ENCODE measurements at regions not wholly inside any gene's neighbourhood (a gene's known extent, or its start where the extent isn't known, plus 50 kb on each side); places are given as distances from the start of the nearest gene placed in this dataset.

DNA sequence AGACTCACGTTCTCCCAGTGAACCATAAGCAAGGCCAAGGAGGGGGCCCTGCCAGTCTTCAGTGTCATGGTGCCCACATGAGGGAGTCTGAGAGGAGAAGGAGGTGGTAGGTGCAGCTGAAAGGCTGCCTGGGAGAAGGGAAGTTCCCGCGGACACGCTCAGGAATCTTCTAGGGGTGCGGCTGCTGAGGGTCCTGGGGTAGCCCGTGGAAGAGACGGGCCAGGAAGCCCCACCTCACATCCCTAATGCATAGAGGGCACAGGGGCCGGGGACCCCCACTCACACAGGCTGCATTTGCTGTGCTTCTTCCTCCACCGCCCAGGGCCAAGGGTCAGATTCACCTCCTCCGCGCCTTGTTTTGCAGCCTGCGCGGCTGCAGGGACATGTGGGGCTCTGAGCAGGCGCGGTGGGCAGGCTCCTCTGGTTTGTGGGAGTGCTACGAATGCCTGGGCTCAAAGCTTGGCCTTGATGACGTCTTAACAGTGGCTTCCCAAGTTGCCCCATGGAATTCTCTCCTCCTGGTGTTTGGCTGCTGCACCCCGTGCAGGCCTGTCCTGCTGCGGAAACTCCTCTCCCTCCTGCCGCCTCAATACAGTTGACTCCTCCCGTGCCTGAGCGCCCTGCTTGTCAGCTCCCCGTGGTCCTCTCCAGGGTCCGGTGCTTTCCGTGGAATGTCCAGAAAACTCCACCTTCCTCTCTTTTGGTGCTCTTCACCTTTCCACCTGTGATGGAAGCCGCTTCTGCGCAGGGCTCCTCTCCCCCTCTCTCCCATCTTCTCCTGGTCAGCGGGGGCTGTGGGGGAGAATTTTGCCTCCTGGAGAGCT lies 95.7 kb downstream of the VAPA start:
- no peak overlapping the region for H3K9ac ChIP-seq (ENCODE audit: low read length)
- no peaks in the 10 kb centered on the region for H3K36me3 ChIP-seq (ENCODE audit: control insufficient read depth, insufficient read depth, low read length)
- no peaks in the 10 kb centered on the region for H3K27me3 ChIP-seq (ENCODE audit: control insufficient read depth, insufficient read depth, low read length)
- no peaks in the 10 kb centered on the region for H3K4me1 ChIP-seq (ENCODE audit: control insufficient read depth, insufficient read depth, low read length)
- no peak overlapping the region for H3K27ac ChIP-seq (ENCODE audit: low read depth, low read length)
- H3K4me3 ChIP-seq (ENCODE audit: low read depth, low read length), result no peak overlapping the region
- H3K9me3 ChIP-seq (ENCODE audit: control insufficient read depth, insufficient read depth, low read depth, low read length), result no peaks in the 10 kb centered on the region

DNA sequence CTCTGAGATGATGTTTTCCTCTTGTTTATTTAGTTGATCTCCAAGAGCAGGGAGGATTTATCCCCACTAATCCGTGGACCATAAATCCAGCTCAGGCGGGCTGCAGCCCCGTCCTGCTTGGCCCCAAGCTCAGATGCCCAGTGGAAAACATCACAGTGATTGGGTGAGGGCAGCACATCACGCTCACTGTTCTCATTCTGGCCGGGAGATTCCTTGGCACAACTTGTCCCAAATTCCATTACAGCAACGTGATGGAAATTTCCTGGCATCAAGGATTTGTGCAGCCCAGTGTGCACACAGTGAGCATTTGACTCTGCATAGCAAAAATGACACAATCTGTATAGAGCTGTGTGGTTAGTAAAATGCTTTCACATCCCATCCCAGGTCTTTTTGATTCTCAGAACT lies 96.8 kb downstream of the VAPA start:
- H3K9me3 ChIP-seq (ENCODE audit: control insufficient read depth, insufficient read depth, low read depth, low read length), result no peaks in the 10 kb centered on the region
- H3K36me3 ChIP-seq (ENCODE audit: control insufficient read depth, insufficient read depth, low read length), result no peaks in the 10 kb centered on the region
- no peak overlapping the region for H3K27ac ChIP-seq (ENCODE audit: low read depth, low read length)
- no peak overlapping the region for H3K4me3 ChIP-seq (ENCODE audit: low read depth, low read length)
- no peaks in the 10 kb centered on the region for H3K27me3 ChIP-seq (ENCODE audit: control insufficient read depth, insufficient read depth, low read length)
- no peaks in the 10 kb centered on the region for H3K4me1 ChIP-seq (ENCODE audit: control insufficient read depth, insufficient read depth, low read length)
- no peak overlapping the region for H3K9ac ChIP-seq (ENCODE audit: low read length)

DNA sequence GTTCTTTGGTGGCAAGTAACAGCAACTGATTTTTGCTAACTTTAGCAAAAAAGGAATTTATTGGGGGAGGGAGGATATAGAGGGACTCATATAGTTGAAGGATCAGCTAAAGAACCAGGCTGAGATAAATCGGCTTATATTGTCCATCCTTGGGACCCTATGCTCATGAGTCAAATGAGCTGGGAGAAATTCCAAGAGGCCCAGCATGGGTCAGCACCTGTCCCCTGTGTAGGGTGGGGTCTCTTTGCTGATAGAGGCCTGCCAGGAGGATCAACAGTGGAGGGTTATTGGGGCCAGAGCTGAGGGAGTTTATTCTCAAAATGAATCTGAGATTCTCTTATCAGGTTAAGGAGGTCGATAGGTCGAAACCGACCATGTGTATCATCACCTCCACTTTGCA lies 97.2 kb downstream of the VAPA start:
- Histone ChIP-seq H3K27ac (ENCODE audit: low read depth, low read length) (no peak overlapping the region), H3K4me3 (ENCODE audit: low read depth, low read length) (no peak overlapping the region), H3K36me3 (ENCODE audit: control insufficient read depth, insufficient read depth, low read length) (no peaks in the 10 kb centered on the region), H3K27me3 (ENCODE audit: control insufficient read depth, insufficient read depth, low read length) (no peaks in the 10 kb centered on the region), H3K9me3 (ENCODE audit: control insufficient read depth, insufficient read depth, low read depth, low read length) (no peaks in the 10 kb centered on the region), H3K4me1 (ENCODE audit: control insufficient read depth, insufficient read depth, low read length) (no peaks in the 10 kb centered on the region; the same call in 1 of the 2 replicates), H3K9ac (ENCODE audit: low read length) (no peak overlapping the region)

DNA sequence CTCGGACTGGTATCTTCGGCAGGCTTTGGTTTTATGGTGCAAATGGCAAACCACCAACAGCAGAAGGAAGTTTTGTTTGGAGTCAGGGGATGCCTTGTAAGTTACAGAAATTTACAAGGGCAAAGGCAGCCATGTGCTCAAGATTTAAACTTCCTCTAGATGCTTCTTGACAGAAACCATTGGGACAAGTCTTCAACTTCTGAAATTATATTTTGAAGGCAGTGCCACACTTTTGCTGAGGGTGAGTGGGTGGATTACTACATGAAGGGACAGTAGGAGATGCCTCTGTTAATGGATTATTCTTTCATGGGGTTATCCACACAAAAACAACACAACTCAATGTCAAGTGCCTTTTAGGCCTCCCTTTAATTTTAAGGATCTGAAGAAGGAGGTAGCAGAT lies 97.9 kb downstream of the VAPA start:
- Histone ChIP-seq H3K4me3 (ENCODE audit: low read depth, low read length) (no peak overlapping the region), H3K36me3 (ENCODE audit: control insufficient read depth, insufficient read depth, low read length) (no peaks in the 10 kb centered on the region), H3K27ac (ENCODE audit: low read depth, low read length) (no peak overlapping the region), H3K9ac (ENCODE audit: low read length) (no peak overlapping the region), H3K9me3 (ENCODE audit: control insufficient read depth, insufficient read depth, low read depth, low read length) (no peaks in the 10 kb centered on the region), H3K4me1 (ENCODE audit: control insufficient read depth, insufficient read depth, low read length) (peaks cover 4% of the 10 kb centered on the region; the same call in 1 of the 2 replicates), H3K27me3 (ENCODE audit: control insufficient read depth, insufficient read depth, low read length) (no peaks in the 10 kb centered on the region)

DNA sequence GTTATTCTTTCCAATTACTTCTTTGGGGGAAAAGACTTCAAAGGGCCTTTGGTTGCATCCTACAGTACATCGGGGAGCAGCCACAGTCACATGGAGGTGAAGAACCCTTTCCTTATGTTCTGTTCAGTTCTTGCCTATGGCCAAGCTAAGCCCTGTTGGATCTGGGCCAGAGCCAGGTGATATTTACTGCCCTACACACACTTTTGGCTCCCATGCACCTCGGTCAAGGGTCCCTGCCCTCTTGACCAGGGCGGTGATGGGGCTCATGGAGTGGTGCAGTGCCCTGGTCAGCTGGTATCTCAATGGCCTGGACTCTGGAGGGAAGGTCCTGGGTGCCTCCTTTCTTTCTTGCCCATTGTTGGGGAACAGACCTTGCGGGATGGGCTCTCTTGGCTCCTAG lies 98.7 kb downstream of the VAPA start:
- Histone ChIP-seq H3K9ac (ENCODE audit: low read length) (no peak overlapping the region), H3K27ac (ENCODE audit: low read depth, low read length) (no peak overlapping the region), H3K4me3 (ENCODE audit: low read depth, low read length) (no peak overlapping the region), H3K36me3 (ENCODE audit: control insufficient read depth, insufficient read depth, low read length) (no peaks in the 10 kb centered on the region), H3K9me3 (ENCODE audit: control insufficient read depth, insufficient read depth, low read depth, low read length) (no peaks in the 10 kb centered on the region), H3K27me3 (ENCODE audit: control insufficient read depth, insufficient read depth, low read length) (no peaks in the 10 kb centered on the region), H3K4me1 (ENCODE audit: control insufficient read depth, insufficient read depth, low read length) (peaks cover 4% of the 10 kb centered on the region; the same call in 1 of the 2 replicates)

- H3K36me3 ChIP-seq (ENCODE audit: control insufficient read depth, insufficient read depth, low read length), result no peaks in the 10 kb centered on the region
- H3K27ac ChIP-seq (ENCODE audit: low read depth, low read length), result no peak overlapping the region
- peaks cover 4% of the 10 kb centered on the region; the same call in 1 of the 2 replicates for H3K4me1 ChIP-seq (ENCODE audit: control insufficient read depth, insufficient read depth, low read length)
- H3K9me3 ChIP-seq (ENCODE audit: control insufficient read depth, insufficient read depth, low read depth, low read length), result no peaks in the 10 kb centered on the region
- no peak overlapping the region for H3K9ac ChIP-seq (ENCODE audit: low read length)
- H3K27me3 ChIP-seq (ENCODE audit: control insufficient read depth, insufficient read depth, low read length), result no peaks in the 10 kb centered on the region
- H3K4me3 ChIP-seq (ENCODE audit: low read depth, low read length), result no peak overlapping the region
Observed at GRCh38 chr18:10013621-10014543, 100.1 kb downstream of the VAPA start.

GRCh38 chr18:10015288-10015701 lies 101.5 kb downstream of the VAPA start:
- no peaks in the 10 kb centered on the region for H3K9me3 ChIP-seq (ENCODE audit: control insufficient read depth, insufficient read depth, low read depth, low read length)
- H3K4me1 ChIP-seq (ENCODE audit: control insufficient read depth, insufficient read depth, low read length), result peaks cover 4% of the 10 kb centered on the region; the same call in 1 of the 2 replicates
- H3K36me3 ChIP-seq (ENCODE audit: control insufficient read depth, insufficient read depth, low read length), result no peaks in the 10 kb centered on the region
- no peak overlapping the region for H3K4me3 ChIP-seq (ENCODE audit: low read depth, low read length)
- H3K9ac ChIP-seq (ENCODE audit: low read length), result no peak overlapping the region
- H3K27ac ChIP-seq (ENCODE audit: low read depth, low read length), result no peak overlapping the region
- H3K27me3 ChIP-seq (ENCODE audit: control insufficient read depth, insufficient read depth, low read length), result no peaks in the 10 kb centered on the region

- Histone ChIP-seq H3K36me3 (ENCODE audit: control insufficient read depth, insufficient read depth, low read length) (no peaks in the 10 kb centered on the region), H3K4me3 (ENCODE audit: low read depth, low read length) (no peak overlapping the region), H3K27me3 (ENCODE audit: control insufficient read depth, insufficient read depth, low read length) (no peaks in the 10 kb centered on the region), H3K4me1 (ENCODE audit: control insufficient read depth, insufficient read depth, low read length) (peaks cover 4% of the 10 kb centered on the region; the same call in 1 of the 2 replicates), H3K9ac (ENCODE audit: low read length) (no peak overlapping the region), H3K9me3 (ENCODE audit: control insufficient read depth, insufficient read depth, low read depth, low read length) (no peaks in the 10 kb centered on the region), H3K27ac (ENCODE audit: low read depth, low read length) (no peak overlapping the region)
Observed at GRCh38 chr18:10015941-10016819, 102.4 kb downstream of the VAPA start.

- Histone ChIP-seq H3K36me3 (ENCODE audit: control insufficient read depth, insufficient read depth, low read length) (no peaks in the 10 kb centered on the region), H3K27me3 (ENCODE audit: control insufficient read depth, insufficient read depth, low read length) (no peaks in the 10 kb centered on the region), H3K9me3 (ENCODE audit: control insufficient read depth, insufficient read depth, low read depth, low read length) (no peaks in the 10 kb centered on the region), H3K4me3 (ENCODE audit: low read depth, low read length) (no peak overlapping the region), H3K4me1 (ENCODE audit: control insufficient read depth, insufficient read depth, low read length) (peaks cover 4% of the 10 kb centered on the region; the same call in 1 of the 2 replicates), H3K9ac (ENCODE audit: low read length) (no peak overlapping the region), H3K27ac (ENCODE audit: low read depth, low read length) (no peak overlapping the region)
Observed at GRCh38 chr18:10017043-10017442, 103.2 kb downstream of the VAPA start.

- Histone ChIP-seq H3K27me3 (ENCODE audit: control insufficient read depth, insufficient read depth, low read length) (no peaks in the 10 kb centered on the region), H3K4me1 (ENCODE audit: control insufficient read depth, insufficient read depth, low read length) (peaks cover 4% of the 10 kb centered on the region; the same call in 1 of the 2 replicates), H3K9ac (ENCODE audit: low read length) (no peak overlapping the region), H3K27ac (ENCODE audit: low read depth, low read length) (no peak overlapping the region), H3K9me3 (ENCODE audit: control insufficient read depth, insufficient read depth, low read depth, low read length) (peaks cover 4% of the 10 kb centered on the region; the same call in 1 of the 2 replicates), H3K36me3 (ENCODE audit: control insufficient read depth, insufficient read depth, low read length) (no peaks in the 10 kb centered on the region), H3K4me3 (ENCODE audit: low read depth, low read length) (no peak overlapping the region)
Observed at GRCh38 chr18:10018289-10018688, 104.5 kb downstream of the VAPA start.

Data from HUES6 (cell line).